NB4 (cell line): ENCODE measurements at regions not wholly inside any gene's neighbourhood (a gene's known extent, or its start where the extent isn't known, plus 50 kb on each side); places are given as distances from the start of the nearest gene placed in this dataset.

ENCODE experiments used
- CTCF ChIP-seq: IDR thresholded peaks from one replicate; pipeline ENCODE4 v1.5.1; 2012; ENCODE audit warnings: low read depth, low read length
- MAX ChIP-seq: IDR thresholded peaks from 2 replicates; pipeline ENCODE4 v1.6.1; 2011; ENCODE audit warnings: low read depth, low read length
- POLR2A ChIP-seq: IDR thresholded peaks from 2 replicates; pipeline ENCODE4 v1.6.1; 2011; ENCODE audit warnings: mild to moderate bottlenecking; ENCODE audit not compliant: insufficient read length; ENCODE audit errors: extremely low read depth

GRCh38 chr5:4860631-4861030 is 279.5 kb upstream of the ADAMTS16 start:
- TF ChIP-seq MAX (no peak), CTCF (no peak), POLR2A (no peak)
